HG02852 (cell line): ENCODE measurements at regions not wholly inside any gene's neighbourhood (a gene's known extent, or its start where the extent isn't known, plus 50 kb on each side); places are given as distances from the start of the nearest gene placed in this dataset.

ENCODE experiments used
- ATAC-seq: cut with Tn5 transposase; IDR thresholded peaks from one replicate; pipeline ENCODE4 v1.9.1; 2021; ENCODE audit warnings: mild to moderate bottlenecking, moderate library complexity; ENCODE audit not compliant: unreplicated experiment

GRCh38 chr2:163291790-163292189 lies 444.0 kb downstream of the FIGN start:
- ATAC-seq, result no peak

- no peak for ATAC-seq
Measured at GRCh38 chr2:163281717-163282116, 443.1 kb upstream of the KCNH7 start.

- no peak for ATAC-seq
Measured at GRCh38 chr2:163269374-163270021, 430.9 kb upstream of the KCNH7 start.

- no peak for ATAC-seq
Measured at GRCh38 chr2:163266772-163267171, 428.2 kb upstream of the KCNH7 start.

GRCh38 chr2:163265562-163265961 lies 427.0 kb upstream of the KCNH7 start:
- ATAC-seq, result no peak

GRCh38 chr2:163264341-163264740 lies 425.8 kb upstream of the KCNH7 start:
- ATAC-seq, result no peak

GRCh38 chr2:163259489-163259888 lies 420.9 kb upstream of the KCNH7 start:
- no peak for ATAC-seq

GRCh38 chr2:163255086-163255485 lies 416.5 kb upstream of the KCNH7 start:
- no peak for ATAC-seq

GRCh38 chr2:163253621-163254285 lies 415.2 kb upstream of the KCNH7 start:
- no peak for ATAC-seq

- ATAC-seq, result no peak
Measured at GRCh38 chr2:163252199-163252598, 413.6 kb upstream of the KCNH7 start.

GRCh38 chr2:163248376-163249253 lies 410.0 kb upstream of the KCNH7 start:
- no peak for ATAC-seq

GRCh38 chr2:163247847-163248220 lies 409.3 kb upstream of the KCNH7 start:
- ATAC-seq, result no peak

GRCh38 chr2:163247156-163247846 lies 408.7 kb upstream of the KCNH7 start:
- ATAC-seq, result no peak

- ATAC-seq, result no peak
Measured at GRCh38 chr2:163246135-163246534, 407.6 kb upstream of the KCNH7 start.

- ATAC-seq, result no peak
Measured at GRCh38 chr2:163236553-163236952, 398.0 kb upstream of the KCNH7 start.

GRCh38 chr2:163231666-163232065 lies 393.1 kb upstream of the KCNH7 start:
- no peak for ATAC-seq

GRCh38 chr2:163213661-163214081 lies 375.1 kb upstream of the KCNH7 start:
- ATAC-seq, result no peak

GRCh38 chr2:163210430-163210918 lies 371.9 kb upstream of the KCNH7 start:
- ATAC-seq, result no peak

- ATAC-seq, result no peak
Measured at GRCh38 chr2:163207693-163208370, 369.3 kb upstream of the KCNH7 start.

GRCh38 chr2:163205589-163206254 lies 367.2 kb upstream of the KCNH7 start:
- ATAC-seq, result no peak
